Fibroblast of lung (primary cell): ENCODE measurements at regions not wholly inside any gene's neighbourhood (a gene's known extent, or its start where the extent isn't known, plus 50 kb on each side); places are given as distances from the start of the nearest gene placed in this dataset.

Experiments used
- CTCF ChIP-seq, 2 donors: IDR thresholded peaks in 1 of 2; conservative IDR thresholded peaks in 1 of 2; 1 replicate in 1 of 2; 2 replicates in 1 of 2; pipeline ENCODE4 v1.5.1; 2011 to 2012; ENCODE audit warnings: low read length in 2 of 2, control low read depth in 1 of 2, inconsistent platforms in 1 of 2, low read depth in 1 of 2, mild to moderate bottlenecking in 1 of 2
- EZH2 ChIP-seq: IDR thresholded peaks from 2 replicates; pipeline ENCODE4 v1.5.1; 2012; ENCODE audit warnings: low read length, control low read depth, mild to moderate bottlenecking; ENCODE audit errors: missing control alignments

GRCh38 chr12:63232896-63233295, 81.9 kb upstream of the AVPR1A start:
- TF ChIP-seq CTCF (conservative IDR thresholded peaks at IDR 0.05 in 1 of 2, IDR thresholded peaks at IDR 0.05 in 1 of 2; ENCODE audit: low read depth in 1 of 2, low read length in 2 of 2), result no peak
- no peak for TF ChIP-seq EZH2
